ENCODE measurements at regions not wholly inside any gene's neighbourhood (a gene's known extent, or its start where the extent isn't known, plus 50 kb on each side); places are given as distances from the start of the nearest gene placed in this dataset. TPM values are rescaled to one million over a fixed set of nuclear protein-coding genes. Genes with fewer than 3 reads are reported as not detected.
"Not testable (repeated sequence)": the region's sequence is repeated elsewhere in the genome, so short reads cannot be mapped to it uniquely, and the experiment has no call there.

- WGBS = 86% methylated on average over 7 of the region's 7 CpGs
- H3K36me3 ChIP-seq (ENCODE audit: insufficient read depth) = no peaks in the 10 kb centered on the region
- DNase-seq (ENCODE audit: extremely low spot score) = no peak
- no peak overlapping the region for H3K27ac ChIP-seq (ENCODE audit: low read depth)
- H3K4me1 ChIP-seq (ENCODE audit: insufficient read depth) = no peaks in the 10 kb centered on the region
- H3K4me3 ChIP-seq (ENCODE audit: low read depth, low read length) = no peak overlapping the region
Measured at GRCh38 chr1:43024905-43025304, 66.2 kb upstream of the SLC2A1 start.

- no peaks in the 10 kb centered on the region for H3K36me3 ChIP-seq (ENCODE audit: insufficient read depth)
- 86% methylated on average over 14 of the region's 14 CpGs for WGBS
- no peak overlapping the region for H3K4me3 ChIP-seq (ENCODE audit: low read depth, low read length)
- no peaks in the 10 kb centered on the region for H3K4me1 ChIP-seq (ENCODE audit: insufficient read depth)
- no peak for DNase-seq (ENCODE audit: extremely low spot score)
- no peak overlapping the region for H3K27ac ChIP-seq (ENCODE audit: low read depth)
Measured at GRCh38 chr1:43021547-43022474, 63.1 kb upstream of the SLC2A1 start.

DNA sequence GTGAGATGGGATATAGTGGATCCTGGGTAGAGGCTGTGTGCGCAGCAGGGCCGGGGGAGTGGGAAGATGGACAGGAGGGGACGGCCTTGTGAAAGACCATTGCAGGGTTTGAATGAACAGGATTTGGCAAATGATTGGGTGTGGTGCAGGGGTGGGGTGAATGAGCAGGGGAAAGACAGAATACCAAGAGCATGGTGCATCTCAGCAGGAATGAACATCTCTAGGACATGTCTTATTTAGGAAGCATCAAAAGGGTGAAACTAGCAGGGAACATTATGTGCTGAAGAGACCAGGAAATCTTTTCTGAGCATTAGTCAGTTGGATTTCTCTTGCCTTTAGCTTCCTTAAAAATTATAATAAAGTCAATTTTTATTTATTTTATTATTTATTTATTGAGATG lies 60.6 kb upstream of the SLC2A1 start:
- no peak for DNase-seq (ENCODE audit: extremely low spot score)

GRCh38 chr1:43018121-43018520 lies 59.5 kb upstream of the SLC2A1 start:
- no peak for DNase-seq (ENCODE audit: extremely low spot score)

More for the DNA sequence above, 60.6 kb upstream of the SLC2A1 start:
- no peaks in the 10 kb centered on the region for H3K4me1 ChIP-seq (ENCODE audit: insufficient read depth)
- H3K4me3 ChIP-seq (ENCODE audit: low read depth, low read length) = no peak overlapping the region
- no peak overlapping the region for H3K27ac ChIP-seq (ENCODE audit: low read depth)
- no peaks in the 10 kb centered on the region for H3K36me3 ChIP-seq (ENCODE audit: insufficient read depth)
- over 99% methylated on average over 3 of the region's 3 CpGs for WGBS

GRCh38 chr1:43015269-43015668 lies 56.6 kb upstream of the SLC2A1 start:
- Histone ChIP-seq H3K4me1 (ENCODE audit: insufficient read depth) (no peaks in the 10 kb centered on the region), H3K4me3 (ENCODE audit: low read depth, low read length) (no peak overlapping the region), H3K36me3 (ENCODE audit: insufficient read depth) (no peaks in the 10 kb centered on the region), H3K27ac (ENCODE audit: low read depth) (no peak overlapping the region)
- 86% methylated on average over 3 of the region's 3 CpGs for WGBS
- DNase-seq (ENCODE audit: extremely low spot score) = no peak

More at GRCh38 chr1:43018121-43018520, 59.5 kb upstream of the SLC2A1 start:
- H3K4me3 ChIP-seq (ENCODE audit: low read depth, low read length) = no peak overlapping the region
- no peak overlapping the region for H3K27ac ChIP-seq (ENCODE audit: low read depth)
- no peaks in the 10 kb centered on the region for H3K4me1 ChIP-seq (ENCODE audit: insufficient read depth)
- no peaks in the 10 kb centered on the region for H3K36me3 ChIP-seq (ENCODE audit: insufficient read depth)
- WGBS = 94% methylated on average over 3 of the region's 3 CpGs

GRCh38 chr1:43014579-43014978 lies 55.9 kb upstream of the SLC2A1 start:
- not testable (repeated sequence) for H3K27ac ChIP-seq (ENCODE audit: low read depth); H3K36me3 ChIP-seq (ENCODE audit: insufficient read depth); H3K4me1 ChIP-seq (ENCODE audit: insufficient read depth); DNase-seq (ENCODE audit: extremely low spot score); H3K4me3 ChIP-seq (ENCODE audit: low read depth, low read length)
- 92% methylated on average over 10 of the region's 10 CpGs for WGBS

DNA sequence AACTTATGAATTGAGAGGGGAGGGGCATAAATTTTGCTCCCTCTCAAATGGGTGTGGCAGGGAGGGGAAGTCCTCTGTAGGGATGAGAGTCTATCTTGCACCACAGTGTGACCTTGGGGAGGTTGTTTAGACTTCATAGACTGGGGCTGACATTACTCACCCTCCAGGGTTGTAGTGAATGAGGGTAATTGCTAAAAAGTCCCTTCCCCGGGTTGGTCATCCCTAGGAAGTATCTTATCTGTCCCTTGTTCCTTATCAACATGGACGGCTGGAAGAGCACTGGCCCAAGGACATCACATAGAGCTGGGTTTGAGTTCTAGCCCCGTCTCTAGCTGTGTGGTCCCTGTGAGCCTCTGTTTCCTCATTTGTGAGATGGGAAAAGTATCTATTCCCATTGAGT lies 52.4 kb upstream of the SLC2A1 start:
- WGBS = 56% methylated on average over 3 of the region's 3 CpGs
- no peak overlapping the region for H3K4me3 ChIP-seq (ENCODE audit: low read depth, low read length)
- no peaks in the 10 kb centered on the region for H3K4me1 ChIP-seq (ENCODE audit: insufficient read depth)
- no peak overlapping the region for H3K27ac ChIP-seq (ENCODE audit: low read depth)
- DNase-seq (ENCODE audit: extremely low spot score) = no peak
- no peaks in the 10 kb centered on the region for H3K36me3 ChIP-seq (ENCODE audit: insufficient read depth)

GRCh38 chr1:43009274-43009673 lies 50.6 kb upstream of the SLC2A1 start:
- 62% methylated on average over 2 of the region's 2 CpGs for WGBS
- DNase-seq (ENCODE audit: extremely low spot score) = no peak

DNA sequence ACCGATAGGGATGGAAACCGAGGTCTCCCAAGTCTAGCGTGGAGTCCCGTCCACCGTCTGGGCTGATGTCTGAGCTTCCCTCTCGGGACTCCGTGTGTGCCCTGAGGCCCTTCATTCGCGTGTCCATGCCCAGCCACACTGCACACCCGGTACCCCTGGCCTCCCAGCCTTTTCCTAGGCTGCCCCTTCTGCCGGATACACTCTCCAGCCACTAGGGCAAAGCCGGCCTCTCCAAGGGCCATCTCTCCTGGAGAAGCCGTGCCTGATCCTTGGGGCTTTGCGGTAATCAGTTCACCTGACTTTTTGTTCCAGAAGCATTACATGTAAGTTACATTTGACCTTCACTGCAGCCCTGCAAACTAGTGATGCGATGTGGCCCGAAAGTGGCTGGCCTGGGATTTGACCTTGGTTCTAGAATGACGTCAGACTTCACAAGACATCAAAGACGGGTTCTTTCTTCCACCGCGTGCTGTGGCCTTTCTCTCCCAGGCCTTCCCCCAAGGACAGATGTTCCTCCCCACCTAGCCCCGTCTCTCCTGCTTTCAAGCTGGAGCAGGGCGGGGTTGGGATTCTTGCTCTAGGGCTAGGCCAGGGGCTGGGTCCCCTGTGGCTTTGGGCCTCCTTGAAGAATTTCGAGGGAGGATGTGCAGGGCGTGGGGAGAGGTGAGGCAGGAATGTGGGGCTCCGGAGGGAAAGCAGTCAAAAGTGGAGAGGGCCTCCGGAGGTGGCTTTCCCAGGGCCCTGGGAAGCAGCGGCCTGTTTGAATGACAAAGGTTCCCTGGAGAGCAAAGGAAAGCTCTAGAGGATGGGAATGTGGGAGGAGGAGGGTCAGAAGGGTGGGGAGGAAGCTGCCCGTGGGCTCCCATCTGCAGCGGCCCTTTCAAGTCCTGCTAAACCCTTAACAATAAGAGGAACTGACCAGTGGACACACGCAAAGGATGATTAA lies 49.7 kb upstream of the SLC2A1 start:
- WGBS = 70% methylated on average over 30 of the region's 30 CpGs
- peak overlapping the region; percentile 54 for H3K27ac ChIP-seq (ENCODE audit: low read depth)
- no peak for DNase-seq (ENCODE audit: extremely low spot score)

More at GRCh38 chr1:43009274-43009673, 50.6 kb upstream of the SLC2A1 start:
- Histone ChIP-seq H3K36me3 (ENCODE audit: insufficient read depth) (no peaks in the 10 kb centered on the region), H3K4me1 (ENCODE audit: insufficient read depth) (no peaks in the 10 kb centered on the region), H3K4me3 (ENCODE audit: low read depth, low read length) (no peak overlapping the region), H3K27ac (ENCODE audit: low read depth) (no peak overlapping the region)

More for the DNA sequence above, 49.7 kb upstream of the SLC2A1 start:
- Histone ChIP-seq H3K4me3 (ENCODE audit: low read depth, low read length) (no peak overlapping the region), H3K36me3 (ENCODE audit: insufficient read depth) (no peaks in the 10 kb centered on the region), H3K4me1 (ENCODE audit: insufficient read depth) (no peaks in the 10 kb centered on the region)

Small RNA genes lying in the stretch of these regions (small RNA-seq; reads per million reads assigned to genes)
- gene RF00026 = not detected
